Motor neuron (in vitro differentiated cells): ENCODE measurements at regions not wholly inside any gene's neighbourhood (a gene's known extent, or its start where the extent isn't known, plus 50 kb on each side); places are given as distances from the start of the nearest gene placed in this dataset.

ENCODE experiments used
- ATAC-seq, 8 experiments: fragments of 200-7000 bp; cut with Tn5 transposase; replicated peaks in 6 of 8; 2 replicates each; pipeline ENCODE4 v1.8.0; 2021; ENCODE audit warnings: mild to moderate bottlenecking in 8 of 8, moderate library complexity in 8 of 8
- H3K27ac ChIP-seq, 2 donors: fragments of 250-450 bp; sonication (Bioruptor Pico); 2 replicates each; pipeline ENCODE4 v1.9.0; 2021; ENCODE audit warnings: antibody characterized with exemption in 2 of 2, mild to moderate bottlenecking in 2 of 2, moderate library complexity in 1 of 2
- H3K4me1 ChIP-seq, 2 donors: fragments of 250-450 bp; sonication (Bioruptor Pico); replicated peaks in 1 of 2; 2 replicates each; pipeline ENCODE4 v1.6.1; 2021; ENCODE audit warnings: antibody characterized with exemption in 2 of 2, mild to moderate bottlenecking in 2 of 2, moderate library complexity in 1 of 2
- H3K4me3 ChIP-seq, 5 donors: fragments of 250-450 bp; sonication (Bioruptor Pico); 2 replicates each; pipeline ENCODE4 v1.9.0; 2021; ENCODE audit warnings: antibody characterized with exemption in 5 of 5, mild to moderate bottlenecking in 5 of 5, moderate library complexity in 4 of 5
- WGBS, 10 experiments: fragments of 450-650 bp; shearing (Covaris generic); methylation state at CpG; one replicate each; pipeline ENCODE4 v1.0.0; 2022; 5-methylcytosine and 5-hydroxymethylcytosine counted together
- in situ Hi-C, 9 experiments: fragments of 400-800 bp; cut with MboI; loops; one replicate each; pipeline ENCODE4 v1.15.0; 2021; ENCODE audit warnings: low sequenced_read_pairs in 9 of 9, low pct_unique_long_range_greater_than_20kb in 2 of 9; ENCODE audit not compliant: unreplicated experiment in 9 of 9

- Histone ChIP-seq H3K4me3 (no peak overlapping the region), H3K4me1 (peaks cover 85 to 87% of the 10 kb centered on the region in 2 donors), H3K27ac (peak overlapping the region; percentile 85 to 92)
- ATAC-seq: peak in 5 of 8 experiments; percentile 79 to 88 (median 87)
- 0 to 56% (median 53%) methylated on average over 1 to 6 of the region's 14 CpGs; no CpG with 5 or more reads in 5 of the 10 experiments for WGBS, 10 experiments
- in situ Hi-C loops: no loop called here
Measured at GRCh38 chr5:138651058-138651766, 76.0 kb upstream of the HSPA9 start.

- H3K4me1 ChIP-seq: peaks cover 90 to 94% of the 10 kb centered on the region in 2 donors
Measured at GRCh38 chr5:138650196-138650595, 75.0 kb upstream of the HSPA9 start.

GRCh38 chr5:138649775-138650174, 74.6 kb upstream of the HSPA9 start:
- Histone ChIP-seq H3K4me1 (peaks cover 88 to 92% of the 10 kb centered on the region in 2 donors), H3K27ac (peak overlapping the region; percentile 85 to 92), H3K4me3 (no peak overlapping the region)
- ATAC-seq: peak in 3 of 8 experiments; percentile 11 to 49 (median 35)
- WGBS, 10 experiments: 29 to 56% methylated on average over 1 of the region's 3 CpGs; no CpG with 5 or more reads in 8 of the 10 experiments
- in situ Hi-C loops: loop anchor here in 2 of 9 experiments (25.0 kb wide), 2 partner anchors 263 to 613 kb away; no protein-coding TSS in a partner anchor

More at GRCh38 chr5:138650196-138650595, 75.0 kb upstream of the HSPA9 start:
- Histone ChIP-seq H3K27ac (peak overlapping the region; percentile 85 to 92), H3K4me3 (no peak overlapping the region)
- no peak for ATAC-seq
- 78 to 100% (median 96%) methylated on average over 1 to 6 of the region's 7 CpGs; no CpG with 5 or more reads in 1 of the 10 experiments for WGBS, 10 experiments
- in situ Hi-C loops: no loop called here

GRCh38 chr5:138649316-138649720, 74.1 kb upstream of the HSPA9 start:
- WGBS, 10 experiments: 0 to 71% (median 60%) methylated on average over 1 to 5 of the region's 9 CpGs; no CpG with 5 or more reads in 3 of the 10 experiments
- peaks cover 84 to 87% of the 10 kb centered on the region in 2 donors for H3K4me1 ChIP-seq
- H3K4me3 ChIP-seq: no peak overlapping the region
- H3K27ac ChIP-seq: peak overlapping the region; percentile 85 to 92
- in situ Hi-C loops: loop anchor here in 2 of 9 experiments (25.0 kb wide), 2 partner anchors 263 to 613 kb away; no protein-coding TSS in a partner anchor
- peak in 4 of 8 experiments; percentile 2 to 71 (median 32) for ATAC-seq

- WGBS, 10 experiments: 40 to 57% methylated on average over 1 of the region's 2 CpGs; no CpG with 5 or more reads in 8 of the 10 experiments
- peak in 5 of 8 experiments; percentile 0 to 13 (median 5) for ATAC-seq
- H3K4me3 ChIP-seq: no peak overlapping the region
- in situ Hi-C loops: loop anchor here in 2 of 9 experiments (25.0 kb wide), 2 partner anchors 263 to 613 kb away; no protein-coding TSS in a partner anchor
- peaks cover 79 to 82% of the 10 kb centered on the region in 2 donors for H3K4me1 ChIP-seq
- H3K27ac ChIP-seq: peak overlapping the region; percentile 85 to 92
Measured at GRCh38 chr5:138648841-138649240, 73.6 kb upstream of the HSPA9 start.

- in situ Hi-C loops: loop anchor here in 2 of 9 experiments (25.0 kb wide), 2 partner anchors 264 to 614 kb away; no protein-coding TSS in a partner anchor
- Histone ChIP-seq H3K4me1 (peaks cover 70 to 73% of the 10 kb centered on the region in 2 donors), H3K27ac (peak overlapping the region; percentile 85 to 92), H3K4me3 (no peak overlapping the region)
- peak in 2 of 8 experiments; percentile 10 to 49 for ATAC-seq
- WGBS, 10 experiments: 0 to 100% (median 62%) methylated on average over 1 to 4 of the region's 5 CpGs; no CpG with 5 or more reads in 5 of the 10 experiments
Measured at GRCh38 chr5:138647794-138648410, 72.7 kb upstream of the HSPA9 start.

- ATAC-seq: no peak
Measured at GRCh38 chr5:138647261-138647788, 72.1 kb upstream of the HSPA9 start.

DNA sequence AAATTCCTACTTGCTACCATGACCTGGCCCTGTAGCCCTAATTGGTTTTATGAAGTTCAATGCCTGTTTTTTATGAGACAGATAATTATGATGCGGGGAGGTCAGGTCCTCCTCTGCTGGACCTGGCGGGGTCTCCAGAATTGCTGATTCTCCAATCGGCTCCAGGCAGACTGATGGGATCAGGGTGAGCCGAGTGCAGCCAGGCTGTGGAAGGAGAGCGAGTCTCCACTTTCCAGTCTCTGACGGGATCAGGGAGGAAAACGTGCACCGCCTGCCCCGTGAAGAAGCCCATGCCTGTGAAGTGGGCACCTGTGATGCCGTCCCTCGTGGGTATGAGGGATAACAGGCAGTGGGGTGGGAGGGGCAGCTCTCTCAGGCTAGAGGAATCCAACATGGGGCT, 71.5 kb upstream of the HSPA9 start:
- WGBS, 10 experiments: 59 to 90% (median 80%) methylated on average over 1 to 5 of the region's 11 CpGs; no CpG with 5 or more reads in 5 of the 10 experiments
- in situ Hi-C loops: loop anchor here in 2 of 9 experiments (25.0 kb wide), 2 partner anchors 266 to 616 kb away; no protein-coding TSS in a partner anchor
- H3K4me3 ChIP-seq: no peak overlapping the region
- H3K27ac ChIP-seq: peak overlapping the region; percentile 85 to 92
- H3K4me1 ChIP-seq: peaks cover 64% of the 10 kb centered on the region in 2 donors
- ATAC-seq: no peak

More at GRCh38 chr5:138647261-138647788, 72.1 kb upstream of the HSPA9 start:
- H3K4me1 ChIP-seq: peaks cover 66 to 67% of the 10 kb centered on the region in 2 donors
- in situ Hi-C loops: loop anchor here in 2 of 9 experiments (25.0 kb wide), 2 partner anchors 265 to 615 kb away; no protein-coding TSS in a partner anchor
- no peak overlapping the region for H3K4me3 ChIP-seq
- H3K27ac ChIP-seq: peak overlapping the region; percentile 85 to 92
- 85 to 100% methylated on average over 1 to 4 of the region's 5 CpGs; no CpG with 5 or more reads in 8 of the 10 experiments for WGBS, 10 experiments

- H3K27ac ChIP-seq: peak overlapping the region in 1 of 2 donors; percentile 92
- ATAC-seq: peak in 1 of 8 experiments; percentile 2
- peaks cover 64 to 66% of the 10 kb centered on the region in 2 donors for H3K4me1 ChIP-seq
- in situ Hi-C loops: loop anchor here in 2 of 9 experiments (25.0 kb wide), 2 partner anchors 266 to 616 kb away; no protein-coding TSS in a partner anchor
- no peak overlapping the region for H3K4me3 ChIP-seq
- WGBS, 10 experiments: 0 to 83% (median 62%) methylated on average over 1 to 4 of the region's 5 CpGs; no CpG with 5 or more reads in 2 of the 10 experiments
Measured at GRCh38 chr5:138645778-138646575, 70.8 kb upstream of the HSPA9 start.

- Histone ChIP-seq H3K4me3 (no peak overlapping the region), H3K27ac (no peak overlapping the region), H3K4me1 (peaks cover 49 to 54% of the 10 kb centered on the region in 2 donors)
- 0 to 91% (median 14%) methylated on average over 1 to 2 of the region's 5 CpGs; no CpG with 5 or more reads in 3 of the 10 experiments for WGBS, 10 experiments
- in situ Hi-C loops: loop anchor here in 2 of 9 experiments (25.0 kb wide), 2 partner anchors 269 to 619 kb away; no protein-coding TSS in a partner anchor
- ATAC-seq: peak in 1 of 8 experiments; percentile 47
Measured at GRCh38 chr5:138643040-138643791, 68.0 kb upstream of the HSPA9 start.
